ENCODE measurements at regions not wholly inside any gene's neighbourhood (a gene's known extent, or its start where the extent isn't known, plus 50 kb on each side); places are given as distances from the start of the nearest gene placed in this dataset.

DNA sequence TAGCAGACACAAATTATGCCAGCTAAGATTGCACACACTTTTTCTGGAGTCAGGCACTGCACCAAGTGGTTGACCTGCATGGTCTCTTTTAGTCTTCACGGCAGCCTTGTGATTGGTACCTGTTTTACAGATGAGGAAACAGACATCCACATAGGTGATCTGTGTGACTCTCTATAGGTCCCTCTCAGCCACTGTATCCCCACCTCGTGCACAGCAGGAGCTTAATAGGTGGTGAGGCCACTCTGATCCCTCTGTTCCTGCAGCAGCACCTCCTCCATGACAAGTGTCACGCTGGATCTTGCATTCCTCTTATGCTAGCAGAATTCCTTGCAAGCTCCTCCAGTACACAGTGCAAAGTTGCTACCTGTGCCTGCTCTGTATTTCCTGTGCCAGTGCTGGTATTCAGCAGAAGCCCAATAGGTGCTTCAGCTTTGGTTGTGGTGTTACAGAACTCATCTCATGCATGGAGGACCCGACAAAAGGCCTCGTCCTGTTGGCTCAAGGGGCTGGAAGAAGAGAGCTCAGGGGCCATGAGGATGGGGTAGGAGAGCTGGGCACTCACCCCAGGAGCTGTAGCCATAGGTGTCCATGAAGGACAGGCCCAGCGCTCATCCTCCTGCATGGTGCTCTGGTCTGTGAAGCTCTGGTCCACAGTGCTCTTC lies 546.7 kb downstream of the PTPRU start (continued):
- TF ChIP-seq, protein P1, sequence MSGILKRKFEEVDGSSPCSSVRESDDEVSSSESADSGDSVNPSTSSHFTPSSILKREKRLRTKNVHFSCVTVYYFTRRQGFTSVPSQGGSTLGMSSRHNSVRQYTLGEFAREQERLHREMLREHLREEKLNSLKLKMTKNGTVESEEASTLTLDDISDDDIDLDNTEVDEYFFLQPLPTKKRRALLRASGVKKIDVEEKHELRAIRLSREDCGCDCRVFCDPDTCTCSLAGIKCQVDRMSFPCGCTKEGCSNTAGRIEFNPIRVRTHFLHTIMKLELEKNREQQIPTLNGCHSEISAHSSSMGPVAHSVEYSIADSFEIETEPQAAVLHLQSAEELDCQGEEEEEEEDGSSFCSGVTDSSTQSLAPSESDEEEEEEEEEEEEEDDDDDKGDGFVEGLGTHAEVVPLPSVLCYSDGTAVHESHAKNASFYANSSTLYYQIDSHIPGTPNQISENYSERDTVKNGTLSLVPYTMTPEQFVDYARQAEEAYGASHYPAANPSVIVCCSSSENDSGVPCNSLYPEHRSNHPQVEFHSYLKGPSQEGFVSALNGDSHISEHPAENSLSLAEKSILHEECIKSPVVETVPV (CRISPR knock-in tag; IDR thresholded peaks at IDR 0.05), result no peak
- TF ChIP-seq PPARA (CRISPR knock-in tag; IDR thresholded peaks at IDR 0.05; ENCODE audit: borderline replicate concordance) (no peak), OSR1 (CRISPR knock-in tag; IDR thresholded peaks at IDR 0.05) (no peak)

DNA sequence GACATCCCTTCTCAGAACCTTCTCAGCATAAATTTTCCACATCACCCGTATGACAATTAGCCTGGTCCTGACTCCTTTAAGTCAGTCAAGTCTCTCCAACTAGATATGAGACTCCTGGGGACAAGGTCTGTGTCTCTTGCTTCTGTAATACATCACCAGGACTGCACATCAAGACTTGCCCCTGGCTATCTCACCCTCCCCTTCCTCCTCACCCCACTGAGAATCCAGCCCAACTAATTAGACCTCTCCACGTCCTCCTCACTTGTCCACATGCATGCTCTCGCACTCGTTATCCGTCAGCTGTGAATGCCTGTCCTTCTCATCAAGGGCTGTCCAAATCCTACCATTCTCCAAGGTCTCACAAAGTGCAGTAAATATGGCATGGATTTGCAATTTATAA lies 542.8 kb downstream of the PTPRU start:
- no peak for ATAC-seq
- no peak for TF ChIP-seq ISL1 (CRISPR knock-in tag; IDR thresholded peaks at IDR 0.05)
- TF ChIP-seq, protein P2, sequence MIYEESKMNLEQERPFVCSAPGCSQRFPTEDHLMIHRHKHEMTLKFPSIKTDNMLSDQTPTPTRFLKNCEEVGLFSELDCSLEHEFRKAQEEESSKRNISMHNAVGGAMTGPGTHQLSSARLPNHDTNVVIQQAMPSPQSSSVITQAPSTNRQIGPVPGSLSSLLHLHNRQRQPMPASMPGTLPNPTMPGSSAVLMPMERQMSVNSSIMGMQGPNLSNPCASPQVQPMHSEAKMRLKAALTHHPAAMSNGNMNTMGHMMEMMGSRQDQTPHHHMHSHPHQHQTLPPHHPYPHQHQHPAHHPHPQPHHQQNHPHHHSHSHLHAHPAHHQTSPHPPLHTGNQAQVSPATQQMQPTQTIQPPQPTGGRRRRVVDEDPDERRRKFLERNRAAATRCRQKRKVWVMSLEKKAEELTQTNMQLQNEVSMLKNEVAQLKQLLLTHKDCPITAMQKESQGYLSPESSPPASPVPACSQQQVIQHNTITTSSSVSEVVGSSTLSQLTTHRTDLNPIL (CRISPR knock-in tag; IDR thresholded peaks at IDR 0.05; ENCODE audit: low read depth), result no peak
- TF ChIP-seq ESRRG (CRISPR knock-in tag; IDR thresholded peaks at IDR 0.05), result no peak
- TF ChIP-seq, protein P3, sequence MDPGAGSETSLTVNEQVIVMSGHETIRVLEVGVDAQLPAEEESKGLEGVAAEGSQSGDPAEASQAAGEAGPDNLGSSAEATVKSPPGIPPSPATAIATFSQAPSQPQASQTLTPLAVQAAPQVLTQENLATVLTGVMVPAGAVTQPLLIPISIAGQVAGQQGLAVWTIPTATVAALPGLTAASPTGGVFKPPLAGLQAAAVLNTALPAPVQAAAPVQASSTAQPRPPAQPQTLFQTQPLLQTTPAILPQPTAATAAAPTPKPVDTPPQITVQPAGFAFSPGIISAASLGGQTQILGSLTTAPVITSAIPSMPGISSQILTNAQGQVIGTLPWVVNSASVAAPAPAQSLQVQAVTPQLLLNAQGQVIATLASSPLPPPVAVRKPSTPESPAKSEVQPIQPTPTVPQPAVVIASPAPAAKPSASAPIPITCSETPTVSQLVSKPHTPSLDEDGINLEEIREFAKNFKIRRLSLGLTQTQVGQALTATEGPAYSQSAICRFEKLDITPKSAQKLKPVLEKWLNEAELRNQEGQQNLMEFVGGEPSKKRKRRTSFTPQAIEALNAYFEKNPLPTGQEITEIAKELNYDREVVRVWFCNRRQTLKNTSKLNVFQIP (CRISPR knock-in tag; IDR thresholded peaks at IDR 0.05; ENCODE audit: borderline replicate concordance, low read depth), result no peak
- TF ChIP-seq ZNF8 (CRISPR knock-in tag; IDR thresholded peaks at IDR 0.05), result no peak
- no peak for TF ChIP-seq PPARA (CRISPR knock-in tag; IDR thresholded peaks at IDR 0.05; ENCODE audit: borderline replicate concordance)
- no peak for TF ChIP-seq ARNTL (CRISPR knock-in tag; IDR thresholded peaks at IDR 0.05; ENCODE audit: borderline replicate concordance, low read depth)
- no peak for TF ChIP-seq SNAI2 (CRISPR knock-in tag; IDR thresholded peaks at IDR 0.05)
- no peak for TF ChIP-seq OSR1 (CRISPR knock-in tag; IDR thresholded peaks at IDR 0.05)
- TF ChIP-seq ZC3H10 (CRISPR knock-in tag; IDR thresholded peaks at IDR 0.05), result no peak
- TF ChIP-seq, protein P1 (CRISPR knock-in tag; IDR thresholded peaks at IDR 0.05), result no peak
- no peak for TF ChIP-seq TCF4 (CRISPR knock-in tag; IDR thresholded peaks at IDR 0.05; ENCODE audit: borderline replicate concordance)
- TF ChIP-seq CSDC2 (CRISPR knock-in tag; IDR thresholded peaks at IDR 0.05), result no peak
- no peak for TF ChIP-seq RARB (CRISPR knock-in tag; IDR thresholded peaks at IDR 0.05)
- TF ChIP-seq ZNF70 (CRISPR knock-in tag; IDR thresholded peaks at IDR 0.05), result no peak

DNA sequence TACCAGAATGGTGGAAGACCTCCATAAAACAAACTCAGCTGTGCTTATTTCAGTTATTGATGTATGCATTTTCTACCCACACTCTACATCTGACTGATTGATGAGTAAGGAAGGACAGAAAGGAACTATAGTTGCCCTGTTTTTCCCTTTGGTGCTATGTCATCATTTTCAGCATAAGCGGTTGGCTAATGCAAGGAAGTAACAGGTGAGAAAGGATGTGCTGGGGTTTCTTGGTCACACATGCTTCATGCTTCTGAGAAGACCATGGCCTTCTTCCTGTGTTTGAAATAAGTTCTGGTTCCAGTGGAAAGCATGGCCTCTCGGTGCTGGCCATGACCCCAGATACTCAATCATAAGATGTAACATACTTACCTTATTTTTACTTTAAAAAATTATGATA lies 541.2 kb downstream of the PTPRU start:
- no peak for ATAC-seq
- TF ChIP-seq ZNF8 (CRISPR knock-in tag; IDR thresholded peaks at IDR 0.05) (no peak), ZC3H10 (CRISPR knock-in tag; IDR thresholded peaks at IDR 0.05) (no peak), ESRRG (CRISPR knock-in tag; IDR thresholded peaks at IDR 0.05) (no peak), ARNTL (CRISPR knock-in tag; IDR thresholded peaks at IDR 0.05; ENCODE audit: borderline replicate concordance, low read depth) (no peak), ZFP3 (CRISPR knock-in tag; IDR thresholded peaks at IDR 0.05) (no peak), PPARA (CRISPR knock-in tag; IDR thresholded peaks at IDR 0.05; ENCODE audit: borderline replicate concordance) (no peak), CSDC2 (CRISPR knock-in tag; IDR thresholded peaks at IDR 0.05) (no peak), RARB (CRISPR knock-in tag; IDR thresholded peaks at IDR 0.05) (no peak), BACH2 (CRISPR knock-in tag; IDR thresholded peaks at IDR 0.05; ENCODE audit: borderline replicate concordance) (no peak), ZNF565 (CRISPR knock-in tag; conservative IDR thresholded peaks at IDR 0.05; ENCODE audit: low read depth) (no peak), OSR1 (CRISPR knock-in tag; IDR thresholded peaks at IDR 0.05) (no peak), ISL1 (CRISPR knock-in tag; IDR thresholded peaks at IDR 0.05) (no peak), SNAI2 (CRISPR knock-in tag; IDR thresholded peaks at IDR 0.05) (no peak)
- TF ChIP-seq, protein P2 (CRISPR knock-in tag; IDR thresholded peaks at IDR 0.05; ENCODE audit: low read depth), result no peak
- TF ChIP-seq, protein P1 (CRISPR knock-in tag; IDR thresholded peaks at IDR 0.05), result no peak
- TF ChIP-seq, protein P4, sequence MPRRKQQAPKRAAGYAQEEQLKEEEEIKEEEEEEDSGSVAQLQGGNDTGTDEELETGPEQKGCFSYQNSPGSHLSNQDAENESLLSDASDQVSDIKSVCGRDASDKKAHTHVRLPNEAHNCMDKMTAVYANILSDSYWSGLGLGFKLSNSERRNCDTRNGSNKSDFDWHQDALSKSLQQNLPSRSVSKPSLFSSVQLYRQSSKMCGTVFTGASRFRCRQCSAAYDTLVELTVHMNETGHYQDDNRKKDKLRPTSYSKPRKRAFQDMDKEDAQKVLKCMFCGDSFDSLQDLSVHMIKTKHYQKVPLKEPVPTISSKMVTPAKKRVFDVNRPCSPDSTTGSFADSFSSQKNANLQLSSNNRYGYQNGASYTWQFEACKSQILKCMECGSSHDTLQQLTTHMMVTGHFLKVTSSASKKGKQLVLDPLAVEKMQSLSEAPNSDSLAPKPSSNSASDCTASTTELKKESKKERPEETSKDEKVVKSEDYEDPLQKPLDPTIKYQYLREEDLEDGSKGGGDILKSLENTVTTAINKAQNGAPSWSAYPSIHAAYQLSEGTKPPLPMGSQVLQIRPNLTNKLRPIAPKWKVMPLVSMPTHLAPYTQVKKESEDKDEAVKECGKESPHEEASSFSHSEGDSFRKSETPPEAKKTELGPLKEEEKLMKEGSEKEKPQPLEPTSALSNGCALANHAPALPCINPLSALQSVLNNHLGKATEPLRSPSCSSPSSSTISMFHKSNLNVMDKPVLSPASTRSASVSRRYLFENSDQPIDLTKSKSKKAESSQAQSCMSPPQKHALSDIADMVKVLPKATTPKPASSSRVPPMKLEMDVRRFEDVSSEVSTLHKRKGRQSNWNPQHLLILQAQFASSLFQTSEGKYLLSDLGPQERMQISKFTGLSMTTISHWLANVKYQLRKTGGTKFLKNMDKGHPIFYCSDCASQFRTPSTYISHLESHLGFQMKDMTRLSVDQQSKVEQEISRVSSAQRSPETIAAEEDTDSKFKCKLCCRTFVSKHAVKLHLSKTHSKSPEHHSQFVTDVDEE (CRISPR knock-in tag; IDR thresholded peaks at IDR 0.05), result no peak
- TF ChIP-seq, protein P3 (CRISPR knock-in tag; IDR thresholded peaks at IDR 0.05; ENCODE audit: borderline replicate concordance, low read depth), result no peak
